ENCODE measurements at regions not wholly inside any gene's neighbourhood (a gene's known extent, or its start where the extent isn't known, plus 50 kb on each side); places are given as distances from the start of the nearest gene placed in this dataset.

DNA sequence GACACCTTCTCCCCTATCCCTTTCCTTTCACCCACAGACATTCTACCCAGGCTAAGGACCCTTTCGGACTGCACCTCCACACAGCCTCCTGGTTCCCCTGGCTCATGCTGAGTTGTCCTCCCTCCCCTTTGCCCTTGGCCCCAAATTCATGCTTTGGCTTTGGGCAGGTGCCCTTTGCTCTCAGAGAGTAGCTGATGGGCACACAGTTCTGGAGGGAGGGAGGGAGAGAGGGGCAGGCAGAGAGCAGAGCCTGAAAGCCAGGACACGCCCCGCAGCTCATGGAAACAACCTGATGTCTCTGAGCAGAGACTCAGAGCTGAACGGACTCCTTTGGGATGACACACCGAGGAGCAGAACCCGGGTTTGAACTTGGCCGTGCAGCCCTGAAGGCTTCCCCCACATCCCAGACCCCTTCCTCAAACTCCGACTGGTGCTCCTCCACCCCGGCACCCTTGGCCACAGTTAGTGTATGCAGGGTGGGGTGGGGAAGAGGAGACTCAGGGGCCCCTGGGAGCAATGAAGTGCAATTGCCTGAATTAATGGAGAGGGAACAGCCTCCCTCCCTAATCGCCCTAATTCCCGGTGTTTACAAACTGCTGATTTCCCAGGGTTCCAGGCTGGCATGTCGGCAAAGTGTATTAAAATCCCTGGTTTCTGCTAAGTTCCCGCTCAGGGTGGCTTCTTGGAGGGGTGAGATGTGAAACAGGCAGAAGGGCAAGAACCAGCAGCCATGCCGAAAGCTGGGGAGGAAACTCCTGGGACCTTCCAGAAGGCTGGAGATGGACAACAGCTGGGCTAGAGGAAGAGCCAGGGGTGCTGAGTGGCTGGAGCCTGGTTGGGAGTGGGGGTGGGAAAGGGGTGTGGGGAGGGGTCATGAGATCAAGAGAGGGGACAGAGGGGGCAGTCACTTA, 71.2 kb upstream of the SHISAL1 start:
- no peak overlapping the region for H3K27ac ChIP-seq (ENCODE audit: insufficient read depth, low read length)
- no peak overlapping the region for H3K9ac ChIP-seq (ENCODE audit: insufficient read depth, low read length)
- no peak overlapping the region for H3K4me2 ChIP-seq (ENCODE audit: extremely low read depth, insufficient read depth, low read length)
- H3K4me1 ChIP-seq (ENCODE audit: control insufficient read depth, extremely low read depth, insufficient read depth, low read length) = no peaks in the 10 kb centered on the region
- H3K27me3 ChIP-seq (ENCODE audit: control insufficient read depth, insufficient read depth, low read length) = peaks cover 20% of the 10 kb centered on the region
- H3K4me3 ChIP-seq (replicated peaks in 1 of 4; ENCODE audit: control extremely low read depth in 1 of 4, insufficient read depth in 1 of 4, low read depth in 3 of 4, low read length in 4 of 4) = no peak overlapping the region
- TF ChIP-seq, protein P1, sequence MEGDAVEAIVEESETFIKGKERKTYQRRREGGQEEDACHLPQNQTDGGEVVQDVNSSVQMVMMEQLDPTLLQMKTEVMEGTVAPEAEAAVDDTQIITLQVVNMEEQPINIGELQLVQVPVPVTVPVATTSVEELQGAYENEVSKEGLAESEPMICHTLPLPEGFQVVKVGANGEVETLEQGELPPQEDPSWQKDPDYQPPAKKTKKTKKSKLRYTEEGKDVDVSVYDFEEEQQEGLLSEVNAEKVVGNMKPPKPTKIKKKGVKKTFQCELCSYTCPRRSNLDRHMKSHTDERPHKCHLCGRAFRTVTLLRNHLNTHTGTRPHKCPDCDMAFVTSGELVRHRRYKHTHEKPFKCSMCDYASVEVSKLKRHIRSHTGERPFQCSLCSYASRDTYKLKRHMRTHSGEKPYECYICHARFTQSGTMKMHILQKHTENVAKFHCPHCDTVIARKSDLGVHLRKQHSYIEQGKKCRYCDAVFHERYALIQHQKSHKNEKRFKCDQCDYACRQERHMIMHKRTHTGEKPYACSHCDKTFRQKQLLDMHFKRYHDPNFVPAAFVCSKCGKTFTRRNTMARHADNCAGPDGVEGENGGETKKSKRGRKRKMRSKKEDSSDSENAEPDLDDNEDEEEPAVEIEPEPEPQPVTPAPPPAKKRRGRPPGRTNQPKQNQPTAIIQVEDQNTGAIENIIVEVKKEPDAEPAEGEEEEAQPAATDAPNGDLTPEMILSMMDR (conservative IDR thresholded peaks at IDR 0.05 in 1 of 2, IDR thresholded peaks at IDR 0.05 in 1 of 2; ENCODE audit: low read depth in 1 of 2, low read length in 2 of 2) = no peak
- TF ChIP-seq EZH2 (IDR thresholded peaks at IDR 0.05; ENCODE audit: low read length, missing control alignments) = no peak
- no peaks in the 10 kb centered on the region for H4K20me1 ChIP-seq (ENCODE audit: control insufficient read depth, extremely low read depth, insufficient read depth, low read length)
- no peaks in the 10 kb centered on the region for H3K79me2 ChIP-seq (ENCODE audit: control insufficient read depth, insufficient read depth, low read length)
- H3K9me3 ChIP-seq (ENCODE audit: control insufficient read depth, insufficient read depth, low read depth, low read length) = no peaks in the 10 kb centered on the region
- no peak overlapping the region for H2AFZ ChIP-seq (ENCODE audit: low read length)
- H3K36me3 ChIP-seq (ENCODE audit: control insufficient read depth, insufficient read depth, low read length) = no peaks in the 10 kb centered on the region
- no peak for DNase-seq (ENCODE audit: low read depth in 2 of 2)

DNA sequence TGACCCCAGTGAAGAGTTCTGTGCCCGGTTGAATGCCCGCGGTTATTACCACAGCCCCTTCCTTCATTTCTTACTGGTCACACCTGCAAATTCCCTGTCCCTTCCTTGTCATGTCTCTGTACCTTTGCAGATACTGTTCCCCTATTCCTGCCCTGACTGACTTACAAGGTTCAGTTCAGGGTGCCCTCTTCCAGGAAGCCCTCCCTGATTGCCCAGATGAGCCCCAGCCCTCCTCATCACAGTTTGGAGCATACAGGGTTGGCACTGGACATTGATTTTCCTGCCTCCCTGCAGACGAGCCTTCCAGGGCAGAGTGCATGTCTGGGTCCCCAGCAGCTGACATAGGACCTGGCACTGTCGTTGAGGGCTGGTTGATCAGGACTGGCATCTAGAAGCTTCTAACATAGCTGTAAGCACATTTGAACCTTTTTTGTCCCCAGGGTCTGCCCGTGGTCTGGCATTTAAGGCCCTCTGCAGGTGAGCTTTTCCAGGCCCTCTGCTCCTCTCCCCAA, 70.4 kb upstream of the SHISAL1 start:
- H3K79me2 ChIP-seq (ENCODE audit: control insufficient read depth, insufficient read depth, low read length) = no peaks in the 10 kb centered on the region
- no peak for DNase-seq (ENCODE audit: low read depth in 2 of 2)
- H3K4me1 ChIP-seq (ENCODE audit: control insufficient read depth, extremely low read depth, insufficient read depth, low read length) = no peaks in the 10 kb centered on the region
- no peaks in the 10 kb centered on the region for H3K9me3 ChIP-seq (ENCODE audit: control insufficient read depth, insufficient read depth, low read depth, low read length)
- no peak overlapping the region for H3K4me2 ChIP-seq (ENCODE audit: extremely low read depth, insufficient read depth, low read length)
- H3K4me3 ChIP-seq (replicated peaks in 1 of 4; ENCODE audit: control extremely low read depth in 1 of 4, insufficient read depth in 1 of 4, low read depth in 3 of 4, low read length in 4 of 4) = no peak overlapping the region
- H3K27ac ChIP-seq (ENCODE audit: insufficient read depth, low read length) = no peak overlapping the region
- no peak overlapping the region for H2AFZ ChIP-seq (ENCODE audit: low read length)
- TF ChIP-seq EZH2 (IDR thresholded peaks at IDR 0.05; ENCODE audit: low read length, missing control alignments) = no peak
- TF ChIP-seq, protein P1 (conservative IDR thresholded peaks at IDR 0.05 in 1 of 2, IDR thresholded peaks at IDR 0.05 in 1 of 2; ENCODE audit: low read depth in 1 of 2, low read length in 2 of 2) = no peak
- peaks cover 20% of the 10 kb centered on the region for H3K27me3 ChIP-seq (ENCODE audit: control insufficient read depth, insufficient read depth, low read length)
- H3K36me3 ChIP-seq (ENCODE audit: control insufficient read depth, insufficient read depth, low read length) = no peaks in the 10 kb centered on the region
- H3K9ac ChIP-seq (ENCODE audit: insufficient read depth, low read length) = no peak overlapping the region
- H4K20me1 ChIP-seq (ENCODE audit: control insufficient read depth, extremely low read depth, insufficient read depth, low read length) = no peaks in the 10 kb centered on the region

DNA sequence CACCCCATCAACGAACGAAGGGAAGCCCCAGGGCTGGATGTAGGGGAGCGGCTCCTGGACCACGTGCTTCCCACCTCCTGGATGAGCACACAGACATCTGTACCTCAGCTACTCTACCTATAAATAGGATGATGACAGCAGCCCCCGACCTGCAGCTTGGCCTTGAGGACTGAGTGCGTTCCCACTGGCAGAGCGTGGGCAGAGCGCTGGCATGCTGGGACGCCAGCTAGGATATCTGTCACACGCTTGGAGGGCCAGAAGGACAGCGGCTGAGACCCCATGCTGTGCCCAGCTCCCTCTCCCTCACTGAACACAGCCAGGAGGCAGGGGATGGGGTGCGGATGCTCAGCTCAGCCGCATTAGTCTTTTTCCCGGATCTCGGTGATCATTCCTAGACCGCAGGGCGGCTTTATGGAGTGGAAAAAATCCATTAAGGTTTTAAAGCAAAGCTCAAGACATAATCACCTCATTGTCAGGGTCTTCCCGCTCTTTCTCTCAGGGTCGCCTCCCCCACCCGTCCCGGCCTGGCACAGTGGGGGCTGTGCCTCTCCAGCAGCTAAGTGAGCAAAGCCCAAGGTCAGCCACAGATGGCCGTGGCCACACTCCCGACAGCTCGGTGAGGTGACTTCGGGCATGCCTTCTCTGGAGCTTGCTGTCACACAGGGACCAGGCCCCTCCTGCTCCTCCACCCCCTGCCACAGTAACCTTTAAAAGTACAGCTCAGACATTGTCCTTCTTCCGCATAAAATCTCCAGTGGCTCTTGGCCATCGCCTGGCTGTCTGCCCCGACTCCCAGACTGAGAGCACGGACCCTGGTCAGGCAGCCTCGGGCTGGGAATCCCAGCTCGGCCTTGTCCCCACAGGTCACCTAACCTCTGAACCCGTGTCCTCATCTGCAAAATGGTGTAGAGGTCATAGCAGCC, 69.6 kb upstream of the SHISAL1 start:
- TF ChIP-seq, protein P1 (conservative IDR thresholded peaks at IDR 0.05 in 1 of 2, IDR thresholded peaks at IDR 0.05 in 1 of 2; ENCODE audit: low read depth in 1 of 2, low read length in 2 of 2) = no peak
- TF ChIP-seq EZH2 (IDR thresholded peaks at IDR 0.05; ENCODE audit: low read length, missing control alignments) = no peak
- H3K36me3 ChIP-seq (ENCODE audit: control insufficient read depth, insufficient read depth, low read length) = no peaks in the 10 kb centered on the region
- DNase-seq (ENCODE audit: low read depth in 2 of 2) = no peak
- H3K9me3 ChIP-seq (ENCODE audit: control insufficient read depth, insufficient read depth, low read depth, low read length) = no peaks in the 10 kb centered on the region
- H3K4me2 ChIP-seq (ENCODE audit: extremely low read depth, insufficient read depth, low read length) = no peak overlapping the region
- H3K79me2 ChIP-seq (ENCODE audit: control insufficient read depth, insufficient read depth, low read length) = no peaks in the 10 kb centered on the region
- H3K4me3 ChIP-seq (replicated peaks in 1 of 4; ENCODE audit: control extremely low read depth in 1 of 4, insufficient read depth in 1 of 4, low read depth in 3 of 4, low read length in 4 of 4) = no peak overlapping the region
- no peaks in the 10 kb centered on the region for H3K4me1 ChIP-seq (ENCODE audit: control insufficient read depth, extremely low read depth, insufficient read depth, low read length)
- no peak overlapping the region for H3K27ac ChIP-seq (ENCODE audit: insufficient read depth, low read length)
- no peak overlapping the region for H3K9ac ChIP-seq (ENCODE audit: insufficient read depth, low read length)
- H4K20me1 ChIP-seq (ENCODE audit: control insufficient read depth, extremely low read depth, insufficient read depth, low read length) = no peaks in the 10 kb centered on the region
- peaks cover 17% of the 10 kb centered on the region for H3K27me3 ChIP-seq (ENCODE audit: control insufficient read depth, insufficient read depth, low read length)
- H2AFZ ChIP-seq (ENCODE audit: low read length) = no peak overlapping the region
